NCI-H1930 (cell line): ENCODE measurements at regions not wholly inside any gene's neighbourhood (a gene's known extent, or its start where the extent isn't known, plus 50 kb on each side); places are given as distances from the start of the nearest gene placed in this dataset.

Experiments
- DNase-seq, 2 experiments: peaks; one replicate each; lab custom pipeline; 2025; lab: John Stamatoyannopoulos, UW

GRCh38 chr4:19999276-19999675 lies 252.4 kb upstream of the SLIT2 start:
- DNase-seq = no peak

- no peak for DNase-seq
Observed at GRCh38 chr4:19993242-19993641, 258.5 kb upstream of the SLIT2 start.

GRCh38 chr4:19992471-19993093 lies 259.1 kb upstream of the SLIT2 start:
- no peak for DNase-seq

GRCh38 chr4:19987746-19988145 lies 264.0 kb upstream of the SLIT2 start:
- DNase-seq = no peak

GRCh38 chr4:19983072-19983471 lies 268.6 kb upstream of the SLIT2 start:
- no peak for DNase-seq

GRCh38 chr4:19982556-19982955 lies 269.1 kb upstream of the SLIT2 start:
- no peak for DNase-seq

- no peak for DNase-seq
Observed at GRCh38 chr4:19971829-19972228, 279.9 kb upstream of the SLIT2 start.

- DNase-seq = no peak
Observed at GRCh38 chr4:19969492-19969891, 282.2 kb upstream of the SLIT2 start.

GRCh38 chr4:19961091-19961490 lies 290.6 kb upstream of the SLIT2 start:
- no peak for DNase-seq

GRCh38 chr4:19958848-19959247 lies 292.9 kb upstream of the SLIT2 start:
- DNase-seq = no peak

GRCh38 chr4:19947349-19947748 lies 304.4 kb upstream of the SLIT2 start:
- DNase-seq = no peak

- DNase-seq = no peak
Observed at GRCh38 chr4:19945979-19946380, 305.7 kb upstream of the SLIT2 start.

GRCh38 chr4:19945501-19945900 lies 306.2 kb upstream of the SLIT2 start:
- DNase-seq = no peak

- DNase-seq = no peak
Observed at GRCh38 chr4:19944806-19945205, 306.9 kb upstream of the SLIT2 start.

GRCh38 chr4:19944251-19944650 lies 307.5 kb upstream of the SLIT2 start:
- no peak for DNase-seq

- DNase-seq = no peak
Observed at GRCh38 chr4:19941434-19941833, 310.3 kb upstream of the SLIT2 start.

- DNase-seq = no peak
Observed at GRCh38 chr4:19940861-19941260, 310.8 kb upstream of the SLIT2 start.

- DNase-seq = no peak
Observed at GRCh38 chr4:19936476-19936875, 315.2 kb upstream of the SLIT2 start.

- DNase-seq = no peak
Observed at GRCh38 chr4:19930742-19931141, 321.0 kb upstream of the SLIT2 start.

GRCh38 chr4:19927381-19927780 lies 324.3 kb upstream of the SLIT2 start:
- DNase-seq = no peak

GRCh38 chr4:19925516-19925915 lies 326.2 kb upstream of the SLIT2 start:
- DNase-seq = no peak

GRCh38 chr4:19924761-19925160 lies 326.9 kb upstream of the SLIT2 start:
- DNase-seq = no peak

- no peak for DNase-seq
Observed at GRCh38 chr4:19915276-19915675, 336.4 kb upstream of the SLIT2 start.

GRCh38 chr4:19913650-19914049 lies 338.1 kb upstream of the SLIT2 start:
- DNase-seq = no peak
